Hepatocyte (in vitro differentiated cells): ENCODE measurements at regions not wholly inside any gene's neighbourhood (a gene's known extent, or its start where the extent isn't known, plus 50 kb on each side); places are given as distances from the start of the nearest gene placed in this dataset.

Experiments used
- DNase-seq: peaks from one replicate; pipeline ENCODE4 v3.0.0-alpha.2; 2016; ENCODE audit warnings: low spot score
- H2AFZ ChIP-seq: fragments of 200-600 bp; sonication (generic); 2 replicates; pipeline ENCODE4 v1.6.0; 2016; ENCODE audit warnings: antibody characterized with exemption, mild to moderate bottlenecking
- H3K27ac ChIP-seq: fragments of 200-600 bp; sonication (generic); 2 replicates; pipeline ENCODE4 v1.5.1; 2016; ENCODE audit warnings: mild to moderate bottlenecking
- H3K27me3 ChIP-seq: fragments of 200-600 bp; sonication (generic); 2 replicates; pipeline ENCODE4 v1.6.1; 2016
- H3K36me3 ChIP-seq: fragments of 200-600 bp; sonication (generic); replicated peaks from 2 replicates; pipeline ENCODE4 v1.5.1; 2016; ENCODE audit warnings: low read depth; ENCODE audit not compliant: insufficient read depth
- H3K4me1 ChIP-seq: fragments of 200-600 bp; sonication (generic); 2 replicates; pipeline ENCODE4 v1.5.1; 2016; ENCODE audit warnings: mild to moderate bottlenecking, moderate library complexity; ENCODE audit not compliant: insufficient read depth
- H3K4me2 ChIP-seq: fragments of 200-600 bp; sonication (generic); 2 replicates; pipeline ENCODE4 v1.6.0; 2016
- H3K4me3 ChIP-seq: fragments of 200-600 bp; sonication (generic); 2 replicates; pipeline ENCODE4 v1.5.1; 2016; ENCODE audit warnings: mild to moderate bottlenecking
- H3K79me2 ChIP-seq: fragments of 200-600 bp; sonication (generic); 2 replicates; pipeline ENCODE4 v1.6.0; 2017; ENCODE audit warnings: mild to moderate bottlenecking
- H3K9me2 ChIP-seq: fragments of 200-600 bp; sonication (generic); replicated peaks from 2 replicates; pipeline ENCODE4 v1.6.0; 2017; ENCODE audit warnings: mild to moderate bottlenecking; ENCODE audit not compliant: insufficient read depth
- H3K9me3 ChIP-seq: fragments of 200-600 bp; sonication (generic); 2 replicates; pipeline ENCODE4 v1.5.1; 2016; ENCODE audit warnings: low read depth, mild to moderate bottlenecking
- H4K20me1 ChIP-seq: fragments of 200-600 bp; sonication (generic); 2 replicates; pipeline ENCODE4 v1.6.0; 2016; ENCODE audit warnings: mild to moderate bottlenecking; ENCODE audit not compliant: insufficient read depth, poor library complexity, severe bottlenecking
- CTCF ChIP-seq: fragments of 200-600 bp; sonication (generic); IDR thresholded peaks from 2 replicates; pipeline ENCODE4 v1.5.1; 2016; ENCODE audit warnings: antibody characterized with exemption, mild to moderate bottlenecking; ENCODE audit not compliant: poor library complexity
- EZH2 ChIP-seq: fragments of 200-600 bp; sonication (generic); IDR thresholded peaks from 2 replicates; pipeline ENCODE4 v1.6.1; 2016; ENCODE audit warnings: antibody characterized with exemption, mild to moderate bottlenecking, borderline replicate concordance
- EZH2phosphoT487 ChIP-seq: fragments of 200-600 bp; sonication (generic); IDR thresholded peaks from one replicate; pipeline ENCODE4 v1.6.1; 2018; ENCODE audit warnings: antibody characterized with exemption, mild to moderate bottlenecking, low read depth, moderate library complexity; ENCODE audit not compliant: unreplicated experiment, severe bottlenecking
- WGBS: methylation state at CpG from one replicate; pipeline ENCODE4 v1.1.6; 2016; ENCODE audit warnings: low lambda C conversion rate; ENCODE audit errors: missing lambda C conversion rate; 5-methylcytosine and 5-hydroxymethylcytosine counted together

- Histone ChIP-seq H3K4me2 (no peak overlapping the region), H2AFZ (no peak overlapping the region), H3K27me3 (no peaks in the 10 kb centered on the region), H3K9me3 (no peaks in the 10 kb centered on the region), H3K4me3 (no peak overlapping the region), H3K27ac (no peak overlapping the region), H3K4me1 (no peaks in the 10 kb centered on the region), H3K36me3 (no peaks in the 10 kb centered on the region), H3K79me2 (no peaks in the 10 kb centered on the region), H4K20me1 (no peaks in the 10 kb centered on the region), H3K9me2 (no peaks in the 10 kb centered on the region)
- no peak for TF ChIP-seq CTCF
- no peak for TF ChIP-seq EZH2
- no peak for TF ChIP-seq EZH2phosphoT487
- DNase-seq, result no peak
- 44% methylated on average over 2 of the region's 2 CpGs for WGBS
Observed at GRCh38 chr10:14433147-14433546, 102.4 kb upstream of the FRMD4A start.

GRCh38 chr10:14431868-14432267 is 101.1 kb upstream of the FRMD4A start:
- Histone ChIP-seq H3K27me3 (no peaks in the 10 kb centered on the region), H3K9me2 (no peaks in the 10 kb centered on the region), H3K27ac (no peak overlapping the region), H4K20me1 (no peaks in the 10 kb centered on the region), H3K36me3 (no peaks in the 10 kb centered on the region), H3K79me2 (no peaks in the 10 kb centered on the region), H2AFZ (no peak overlapping the region), H3K4me1 (no peaks in the 10 kb centered on the region), H3K4me3 (no peak overlapping the region), H3K4me2 (no peak overlapping the region), H3K9me3 (no peaks in the 10 kb centered on the region)
- TF ChIP-seq EZH2phosphoT487 (no peak), CTCF (no peak), EZH2 (no peak)
- no peak for DNase-seq
- 73% methylated on average over 4 of the region's 4 CpGs for WGBS

- Histone ChIP-seq H3K27me3 (no peaks in the 10 kb centered on the region), H3K4me2 (no peak overlapping the region), H3K27ac (no peak overlapping the region), H3K79me2 (no peaks in the 10 kb centered on the region), H4K20me1 (no peaks in the 10 kb centered on the region), H3K36me3 (no peaks in the 10 kb centered on the region), H3K9me2 (no peaks in the 10 kb centered on the region), H3K4me1 (no peaks in the 10 kb centered on the region), H3K4me3 (no peak overlapping the region), H3K9me3 (no peaks in the 10 kb centered on the region), H2AFZ (no peak overlapping the region)
- no peak for DNase-seq
- 39% methylated on average over 6 of the region's 6 CpGs for WGBS
- TF ChIP-seq EZH2 (no peak), EZH2phosphoT487 (no peak), CTCF (no peak)
Observed at GRCh38 chr10:14429043-14429700, 98.4 kb upstream of the FRMD4A start.

GRCh38 chr10:14425034-14425433 is 94.3 kb upstream of the FRMD4A start:
- TF ChIP-seq CTCF, result no peak
- no peak for TF ChIP-seq EZH2
- no peak for TF ChIP-seq EZH2phosphoT487
- no peak overlapping the region for H2AFZ ChIP-seq
- no peaks in the 10 kb centered on the region for H4K20me1 ChIP-seq
- no peaks in the 10 kb centered on the region for H3K36me3 ChIP-seq
- 77% methylated on average over 1 of the region's 1 CpG for WGBS
- no peak overlapping the region for H3K4me2 ChIP-seq
- H3K27me3 ChIP-seq, result no peaks in the 10 kb centered on the region
- no peaks in the 10 kb centered on the region for H3K9me2 ChIP-seq
- DNase-seq, result no peak
- H3K9me3 ChIP-seq, result no peaks in the 10 kb centered on the region
- no peaks in the 10 kb centered on the region for H3K79me2 ChIP-seq
- H3K27ac ChIP-seq, result no peak overlapping the region
- H3K4me1 ChIP-seq, result no peaks in the 10 kb centered on the region
- H3K4me3 ChIP-seq, result no peak overlapping the region
